ENCODE measurements at regions not wholly inside any gene's neighbourhood (a gene's known extent, or its start where the extent isn't known, plus 50 kb on each side); places are given as distances from the start of the nearest gene placed in this dataset.

- no peaks in the 10 kb centered on the region for H3K36me3 ChIP-seq (ENCODE audit: control insufficient read depth in 2 of 2, insufficient read depth in 2 of 2, low read length in 1 of 2)
- CTCF ChIA-PET: interaction anchor here (0.7 kb wide), 1 partner anchor 64 kb away, joined by 3 read pairs; no protein-coding TSS in a partner anchor
- BruUV-seq (replicated peaks): no TSS peak
- FAIRE-seq (no peak), DNase-seq (ENCODE audit: low read depth, low spot score) (no peak), ATAC-seq (no peak)
- POLR2A ChIA-PET: no interaction called here
- H3K27ac ChIP-seq (ENCODE audit: control insufficient read depth, insufficient read depth): no peak overlapping the region
- no peak overlapping the region for H2AFZ ChIP-seq (ENCODE audit: control insufficient read depth, low read depth, low read length)
- TF ChIP-seq YBX1 (IDR thresholded peaks at IDR 0.05) (no peak), EGR1 (IDR thresholded peaks at IDR 0.05; ENCODE audit: borderline replicate concordance in 1 of 2, low read depth in 2 of 2, low read length in 2 of 2) (no peak), NR2C1 (IDR thresholded peaks at IDR 0.05) (no peak), EED (IDR thresholded peaks at IDR 0.05; ENCODE audit: low read depth) (no peak), HCFC1 (IDR thresholded peaks at IDR 0.05; ENCODE audit: low read length) (no peak), NBN (IDR thresholded peaks at IDR 0.05) (no peak), ZNF274 (IDR thresholded peaks at IDR 0.05; ENCODE audit: insufficient read depth, insufficient read length) (no peak), CBX3 (IDR thresholded peaks at IDR 0.05; ENCODE audit: borderline replicate concordance, low read depth) (no peak), FOS (IDR thresholded peaks at IDR 0.05; ENCODE audit: borderline replicate concordance, extremely low read depth, insufficient read length) (no peak), MYB (IDR thresholded peaks at IDR 0.05; ENCODE audit: borderline replicate concordance, low read depth, low read length) (no peak), ESRRA (IDR thresholded peaks at IDR 0.05; ENCODE audit: low read length) (no peak), MEF2A (IDR thresholded peaks at IDR 0.05; ENCODE audit: insufficient read depth, low read depth, low read length) (no peak), BMI1 (IDR thresholded peaks at IDR 0.05; ENCODE audit: borderline replicate concordance) (no peak), HSF1 (IDR thresholded peaks at IDR 0.05; ENCODE audit: low read depth, low read length) (no peak), CBFB (IDR thresholded peaks at IDR 0.05; ENCODE audit: low read depth) (no peak), FOXK2 (IDR thresholded peaks at IDR 0.05) (no peak)
- H3K27me3 ChIP-seq (replicated peaks in 1 of 2; ENCODE audit: control insufficient read depth in 2 of 2, insufficient read depth in 2 of 2, low read length in 1 of 2): no peaks in the 10 kb centered on the region
- in situ Hi-C loops (cut with MboI) (no loop called here), intact Hi-C loops (cut with micrococcal nuclease; ENCODE audit: unreplicated experiment) (no loop called here)
- no peaks in the 10 kb centered on the region for H3K79me2 ChIP-seq (ENCODE audit: control insufficient read depth, insufficient read depth, low read length)
- no peaks in the 10 kb centered on the region for H3K4me1 ChIP-seq (ENCODE audit: control insufficient read depth, insufficient read depth, low read length)
- SMC1A ChIA-PET (ENCODE audit: uncharacterized antibody, unreplicated experiment): no interaction called here
- 15% methylated on average over 7 of the region's 7 CpGs for whole genome bisulfite sequencing (ENCODE audit: insufficient coverage, insufficient replicate concordance, low lambda C conversion rate, missing lambda C conversion rate)
- no peaks in the 10 kb centered on the region for H4K20me1 ChIP-seq (ENCODE audit: control insufficient read depth, insufficient read depth)
- no peak overlapping the region for H3K4me3 ChIP-seq
- H3K9me3 ChIP-seq (replicated peaks; ENCODE audit: control insufficient read depth, insufficient read depth, low read length): no peaks in the 10 kb centered on the region
- no peak overlapping the region for H3K4me2 ChIP-seq (ENCODE audit: control insufficient read depth, insufficient read depth)
- H3K9ac ChIP-seq (ENCODE audit: control insufficient read depth, insufficient read depth, low read length): no peak overlapping the region
- RAD21 ChIA-PET (ENCODE audit: unreplicated experiment): no interaction called here
Measured at GRCh38 chr7:47202146-47202783, 379.6 kb downstream of the TNS3 start.
